SK-N-SH (cell line): ENCODE measurements at regions not wholly inside any gene's neighbourhood (a gene's known extent, or its start where the extent isn't known, plus 50 kb on each side); places are given as distances from the start of the nearest gene placed in this dataset.

ENCODE experiments used
- CHD2 ChIP-seq: fragments of 150-350 bp; IDR thresholded peaks from 2 replicates; pipeline ENCODE4 v1.6.1; 2018; ENCODE audit warnings: low read length; ENCODE audit not compliant: partially characterized antibody
- EZH2phosphoT487 ChIP-seq: fragments of 200-600 bp; sonication (generic); IDR thresholded peaks from 2 replicates; pipeline ENCODE4 v1.6.1; 2017; ENCODE audit warnings: low read depth, mixed run types, mild to moderate bottlenecking, antibody characterized with exemption, moderate library complexity, borderline replicate concordance
- GABPA ChIP-seq: IDR thresholded peaks from 2 replicates; pipeline ENCODE4 v1.4.0; 2012; ENCODE audit warnings: low read depth, mild to moderate bottlenecking
- POLR2AphosphoS5 ChIP-seq: IDR thresholded peaks from 2 replicates; pipeline ENCODE4 v1.6.1; 2012; ENCODE audit warnings: low read depth, low read length
- RCOR1 ChIP-seq: fragments of 150-350 bp; IDR thresholded peaks from 2 replicates; pipeline ENCODE4 v1.6.1; 2017; ENCODE audit warnings: antibody characterized with exemption, low read length
- TAF1 ChIP-seq: IDR thresholded peaks from 2 replicates; pipeline ENCODE4 v1.6.1; 2012; ENCODE audit warnings: low read depth, mild to moderate bottlenecking, low read length, moderate library complexity, borderline replicate concordance
- TCF12 ChIP-seq: IDR thresholded peaks from 2 replicates; pipeline ENCODE4 v1.4.0; 2012
- YY1 ChIP-seq: IDR thresholded peaks from 2 replicates; pipeline ENCODE4 v1.4.0; 2012; ENCODE audit warnings: low read depth, mild to moderate bottlenecking
- TF ChIP-seq, protein P1 (sequence below): fragments of 200-600 bp; sonication (generic); IDR thresholded peaks from 2 replicates; pipeline ENCODE4 v1.6.1; 2017; ENCODE audit warnings: antibody characterized with exemption, mild to moderate bottlenecking, moderate library complexity
- TF ChIP-seq, protein P2 (sequence below): fragments of 150-350 bp; IDR thresholded peaks from 2 replicates; pipeline ENCODE4 v1.6.1; 2017; ENCODE audit warnings: antibody characterized with exemption, low read length, low read depth, borderline replicate concordance

DNA sequence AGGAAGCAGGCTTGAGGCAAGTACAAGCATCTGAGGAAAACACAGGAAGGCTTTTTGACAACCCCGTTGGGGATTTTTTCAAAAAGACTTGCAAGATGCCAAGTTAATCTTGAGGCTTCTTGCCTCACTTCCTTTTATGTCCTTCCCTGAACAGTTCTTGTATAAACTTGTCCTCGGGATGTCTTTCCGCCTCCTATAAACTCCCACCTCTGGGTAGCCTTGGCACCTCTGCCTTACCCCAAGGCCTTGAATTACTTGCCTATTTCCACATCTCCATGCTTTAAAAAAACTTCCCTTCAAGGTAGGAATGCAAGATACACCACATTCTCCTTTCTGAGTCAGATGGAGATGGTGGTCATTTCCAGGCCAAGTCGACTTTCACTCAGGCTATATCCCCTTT, 106.4 kb upstream of the RBBP8 start:
- TF ChIP-seq, protein P1, sequence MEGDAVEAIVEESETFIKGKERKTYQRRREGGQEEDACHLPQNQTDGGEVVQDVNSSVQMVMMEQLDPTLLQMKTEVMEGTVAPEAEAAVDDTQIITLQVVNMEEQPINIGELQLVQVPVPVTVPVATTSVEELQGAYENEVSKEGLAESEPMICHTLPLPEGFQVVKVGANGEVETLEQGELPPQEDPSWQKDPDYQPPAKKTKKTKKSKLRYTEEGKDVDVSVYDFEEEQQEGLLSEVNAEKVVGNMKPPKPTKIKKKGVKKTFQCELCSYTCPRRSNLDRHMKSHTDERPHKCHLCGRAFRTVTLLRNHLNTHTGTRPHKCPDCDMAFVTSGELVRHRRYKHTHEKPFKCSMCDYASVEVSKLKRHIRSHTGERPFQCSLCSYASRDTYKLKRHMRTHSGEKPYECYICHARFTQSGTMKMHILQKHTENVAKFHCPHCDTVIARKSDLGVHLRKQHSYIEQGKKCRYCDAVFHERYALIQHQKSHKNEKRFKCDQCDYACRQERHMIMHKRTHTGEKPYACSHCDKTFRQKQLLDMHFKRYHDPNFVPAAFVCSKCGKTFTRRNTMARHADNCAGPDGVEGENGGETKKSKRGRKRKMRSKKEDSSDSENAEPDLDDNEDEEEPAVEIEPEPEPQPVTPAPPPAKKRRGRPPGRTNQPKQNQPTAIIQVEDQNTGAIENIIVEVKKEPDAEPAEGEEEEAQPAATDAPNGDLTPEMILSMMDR, result no peak
- TF ChIP-seq TAF1, result no peak
- TF ChIP-seq EZH2phosphoT487, result no peak
- TF ChIP-seq GABPA, result no peak
- TF ChIP-seq TCF12, result no peak
- no peak for TF ChIP-seq RCOR1
- TF ChIP-seq, protein P2, sequence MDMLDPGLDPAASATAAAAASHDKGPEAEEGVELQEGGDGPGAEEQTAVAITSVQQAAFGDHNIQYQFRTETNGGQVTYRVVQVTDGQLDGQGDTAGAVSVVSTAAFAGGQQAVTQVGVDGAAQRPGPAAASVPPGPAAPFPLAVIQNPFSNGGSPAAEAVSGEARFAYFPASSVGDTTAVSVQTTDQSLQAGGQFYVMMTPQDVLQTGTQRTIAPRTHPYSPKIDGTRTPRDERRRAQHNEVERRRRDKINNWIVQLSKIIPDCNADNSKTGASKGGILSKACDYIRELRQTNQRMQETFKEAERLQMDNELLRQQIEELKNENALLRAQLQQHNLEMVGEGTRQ, result no peak
- TF ChIP-seq YY1, result no peak
- TF ChIP-seq CHD2, result no peak
- no peak for TF ChIP-seq POLR2AphosphoS5
